Putamen (tissue), 1 donor: ENCODE measurements at regions not wholly inside any gene's neighbourhood (a gene's known extent, or its start where the extent isn't known, plus 50 kb on each side); places are given as distances from the start of the nearest gene placed in this dataset.
"Not testable (repeated sequence)": the region's sequence is repeated elsewhere in the genome, so short reads cannot be mapped to it uniquely, and the experiment has no call there.

Experiments
- DNase-seq: peaks from one replicate; pipeline ENCODE4 v3.0.0-alpha.2; 2016; ENCODE audit warnings: low spot score

- no peak for DNase-seq
These were observed 131.8 kb downstream of the IRX5 start for GRCh38 chr16:55062442-55062841.

GRCh38 chr16:55072976-55073375 lies 142.3 kb downstream of the IRX5 start:
- no peak for DNase-seq

GRCh38 chr16:55073830-55074229 lies 143.2 kb downstream of the IRX5 start:
- no peak for DNase-seq

GRCh38 chr16:55075208-55075607 lies 144.5 kb downstream of the IRX5 start:
- not testable (repeated sequence) for DNase-seq

GRCh38 chr16:55076053-55076452 lies 145.4 kb downstream of the IRX5 start:
- DNase-seq: no peak

- DNase-seq: no peak
These were observed 146.6 kb downstream of the IRX5 start for GRCh38 chr16:55077266-55077665.

GRCh38 chr16:55078153-55078552 lies 147.5 kb downstream of the IRX5 start:
- no peak for DNase-seq

- DNase-seq: no peak
These were observed 148.2 kb downstream of the IRX5 start for GRCh38 chr16:55078699-55079410.

GRCh38 chr16:55081622-55082590 lies 151.2 kb downstream of the IRX5 start:
- no peak for DNase-seq

GRCh38 chr16:55082591-55082976 lies 151.9 kb downstream of the IRX5 start:
- DNase-seq: no peak

GRCh38 chr16:55083052-55083451 lies 152.4 kb downstream of the IRX5 start:
- DNase-seq: no peak

GRCh38 chr16:55088098-55088497 lies 157.4 kb downstream of the IRX5 start:
- no peak for DNase-seq

GRCh38 chr16:55089600-55089999 lies 158.9 kb downstream of the IRX5 start:
- no peak for DNase-seq

- no peak for DNase-seq
These were observed 160.7 kb downstream of the IRX5 start for GRCh38 chr16:55091213-55091870.

GRCh38 chr16:55091871-55092230 lies 161.2 kb downstream of the IRX5 start:
- no peak for DNase-seq

- DNase-seq: no peak
These were observed 169.4 kb downstream of the IRX5 start for GRCh38 chr16:55100100-55100499.

GRCh38 chr16:55101026-55101425 lies 170.4 kb downstream of the IRX5 start:
- DNase-seq: no peak

- DNase-seq: no peak
These were observed 171.4 kb downstream of the IRX5 start for GRCh38 chr16:55102077-55102476.

GRCh38 chr16:55102531-55102930 lies 171.9 kb downstream of the IRX5 start:
- DNase-seq: no peak

- DNase-seq: no peak
These were observed 177.2 kb downstream of the IRX5 start for GRCh38 chr16:55107851-55108250.

GRCh38 chr16:55113210-55113609 lies 182.5 kb downstream of the IRX5 start:
- no peak for DNase-seq

- no peak for DNase-seq
These were observed 184.8 kb downstream of the IRX5 start for GRCh38 chr16:55115506-55115905.
